ENCODE measurements at regions not wholly inside any gene's neighbourhood (a gene's known extent, or its start where the extent isn't known, plus 50 kb on each side); places are given as distances from the start of the nearest gene placed in this dataset.

- TF ChIP-seq, protein P1, sequence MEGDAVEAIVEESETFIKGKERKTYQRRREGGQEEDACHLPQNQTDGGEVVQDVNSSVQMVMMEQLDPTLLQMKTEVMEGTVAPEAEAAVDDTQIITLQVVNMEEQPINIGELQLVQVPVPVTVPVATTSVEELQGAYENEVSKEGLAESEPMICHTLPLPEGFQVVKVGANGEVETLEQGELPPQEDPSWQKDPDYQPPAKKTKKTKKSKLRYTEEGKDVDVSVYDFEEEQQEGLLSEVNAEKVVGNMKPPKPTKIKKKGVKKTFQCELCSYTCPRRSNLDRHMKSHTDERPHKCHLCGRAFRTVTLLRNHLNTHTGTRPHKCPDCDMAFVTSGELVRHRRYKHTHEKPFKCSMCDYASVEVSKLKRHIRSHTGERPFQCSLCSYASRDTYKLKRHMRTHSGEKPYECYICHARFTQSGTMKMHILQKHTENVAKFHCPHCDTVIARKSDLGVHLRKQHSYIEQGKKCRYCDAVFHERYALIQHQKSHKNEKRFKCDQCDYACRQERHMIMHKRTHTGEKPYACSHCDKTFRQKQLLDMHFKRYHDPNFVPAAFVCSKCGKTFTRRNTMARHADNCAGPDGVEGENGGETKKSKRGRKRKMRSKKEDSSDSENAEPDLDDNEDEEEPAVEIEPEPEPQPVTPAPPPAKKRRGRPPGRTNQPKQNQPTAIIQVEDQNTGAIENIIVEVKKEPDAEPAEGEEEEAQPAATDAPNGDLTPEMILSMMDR (IDR thresholded peaks at IDR 0.05; ENCODE audit: low read depth, low read length, poor library complexity, severe bottlenecking), result no peak
- TF ChIP-seq EZH2phosphoT487 (IDR thresholded peaks at IDR 0.05; ENCODE audit: borderline replicate concordance, low read length), result no peak
Observed at GRCh38 chr2:14960686-14961324, 328.3 kb downstream of the LRATD1 start.

All from DOHH2 (cell line).